HUDEP-2 (cell line): ENCODE measurements at regions not wholly inside any gene's neighbourhood (a gene's known extent, or its start where the extent isn't known, plus 50 kb on each side); places are given as distances from the start of the nearest gene placed in this dataset.
"Not testable (repeated sequence)": the region's sequence is repeated elsewhere in the genome, so short reads cannot be mapped to it uniquely, and the experiment has no call there.

ENCODE experiments used
- DNase-seq, 76 experiments: peaks; one replicate each; lab custom pipeline; 2025; ENCODE audit not compliant: unreplicated experiment in 76 of 76; lab: John Stamatoyannopoulos, UW

GRCh38 chr13:97520061-97520460 is 86.1 kb downstream of the RAP2A start:
- DNase-seq: no peak

DNA sequence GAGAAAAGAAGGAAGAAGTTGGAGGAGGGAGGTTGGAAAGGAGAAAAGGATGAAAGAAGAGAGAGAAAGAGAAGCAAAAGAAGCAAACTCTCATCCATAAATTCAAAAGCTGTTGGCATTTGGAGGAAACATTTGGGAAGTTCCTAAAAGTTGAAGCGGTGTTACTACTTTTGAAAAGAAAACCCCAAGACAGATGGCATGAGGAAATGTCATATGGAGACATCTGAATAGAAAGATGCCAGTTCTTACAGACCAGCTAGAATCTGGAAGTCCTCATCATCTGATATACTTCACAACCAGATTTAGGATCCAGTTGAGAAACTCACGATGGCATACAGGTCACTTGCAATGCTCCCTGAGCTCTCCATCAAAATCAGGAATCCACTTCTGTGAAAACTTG is 86.9 kb downstream of the RAP2A start:
- DNase-seq: no peak

GRCh38 chr13:97521726-97522125 is 87.8 kb downstream of the RAP2A start:
- DNase-seq: no peak

DNA sequence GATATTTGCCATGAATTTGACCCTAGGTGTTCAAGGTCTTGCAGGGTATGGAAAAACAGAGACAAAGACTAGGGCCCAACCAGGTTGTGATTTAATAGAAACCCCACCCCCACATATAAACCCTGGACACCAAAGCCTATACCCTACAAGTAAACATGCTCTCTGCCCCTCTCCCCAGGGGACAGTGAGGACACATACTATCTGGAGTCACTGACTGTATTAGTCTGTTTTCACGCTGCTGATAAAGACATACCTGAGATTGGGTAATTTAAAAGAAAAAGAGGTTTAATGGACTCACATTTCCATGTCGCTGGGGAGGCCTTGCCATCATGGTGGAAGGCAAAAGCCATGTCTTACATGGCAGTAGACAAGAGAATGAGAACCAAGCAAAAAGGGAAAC is 88.3 kb downstream of the RAP2A start:
- DNase-seq: no peak

DNA sequence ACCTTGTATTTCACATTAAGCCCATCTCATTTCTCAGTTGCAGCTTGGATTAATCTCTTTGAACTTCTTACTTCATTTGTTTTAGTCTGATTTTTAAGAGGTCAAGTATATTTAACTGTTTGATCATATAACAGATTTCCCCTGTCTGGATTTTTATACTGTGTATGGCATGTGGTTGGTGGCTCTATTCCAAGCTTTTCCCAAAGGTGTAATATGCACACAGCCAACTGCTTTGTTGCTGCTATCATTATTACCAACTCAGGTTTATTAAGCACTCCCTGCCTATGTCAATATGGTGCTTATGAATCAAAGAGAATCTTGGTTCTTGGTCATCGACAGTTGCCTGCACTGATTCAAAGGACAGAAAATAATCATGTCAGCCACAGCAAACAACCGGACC is 92.6 kb downstream of the RAP2A start:
- DNase-seq: no peak

GRCh38 chr13:97528518-97528917 is 94.5 kb downstream of the RAP2A start:
- no peak for DNase-seq

GRCh38 chr13:97534540-97534939 is 100.6 kb downstream of the RAP2A start:
- no peak for DNase-seq

DNA sequence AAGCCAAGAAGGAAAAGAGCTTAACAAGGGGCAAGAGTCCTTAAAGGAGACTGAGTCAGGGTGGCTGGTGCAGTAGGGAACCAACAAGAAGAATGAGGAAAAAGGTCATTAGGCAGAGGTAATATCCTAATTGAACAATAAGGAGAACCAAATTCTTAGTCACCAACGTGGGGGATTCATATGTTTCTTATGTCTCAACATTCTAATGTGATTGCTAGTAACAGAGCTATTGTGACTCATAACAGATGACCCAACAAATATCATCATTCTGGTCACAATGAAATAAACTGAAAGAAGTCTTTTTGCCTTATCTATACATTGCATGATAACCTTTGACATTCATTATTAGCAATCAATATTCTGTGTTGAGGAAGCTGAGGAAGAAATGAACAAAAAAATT is 101.6 kb downstream of the RAP2A start:
- no peak for DNase-seq

DNA sequence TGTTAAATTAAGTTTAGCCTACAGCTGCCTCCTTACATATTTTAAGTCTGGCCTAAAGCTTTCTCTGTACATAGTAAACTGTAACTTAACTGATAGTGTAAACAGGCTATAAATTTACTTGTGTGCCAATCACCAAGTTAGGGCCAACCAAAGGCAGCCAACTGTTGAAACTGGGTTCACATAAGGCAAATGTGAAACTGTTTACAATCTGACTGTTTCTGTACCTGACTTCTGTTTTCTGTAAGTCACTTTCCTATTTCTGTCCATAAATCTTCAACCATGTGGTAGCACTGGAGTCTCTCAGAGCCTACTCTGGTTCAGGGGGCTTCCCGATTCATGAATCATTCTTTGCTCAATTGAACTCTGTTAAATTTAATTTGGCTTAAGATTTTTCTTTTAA is 103.1 kb downstream of the RAP2A start:
- DNase-seq: no peak

GRCh38 chr13:97538203-97538602 is 104.2 kb downstream of the RAP2A start:
- DNase-seq: no peak

GRCh38 chr13:97539651-97540610 is 106.0 kb downstream of the RAP2A start:
- no peak for DNase-seq

DNA sequence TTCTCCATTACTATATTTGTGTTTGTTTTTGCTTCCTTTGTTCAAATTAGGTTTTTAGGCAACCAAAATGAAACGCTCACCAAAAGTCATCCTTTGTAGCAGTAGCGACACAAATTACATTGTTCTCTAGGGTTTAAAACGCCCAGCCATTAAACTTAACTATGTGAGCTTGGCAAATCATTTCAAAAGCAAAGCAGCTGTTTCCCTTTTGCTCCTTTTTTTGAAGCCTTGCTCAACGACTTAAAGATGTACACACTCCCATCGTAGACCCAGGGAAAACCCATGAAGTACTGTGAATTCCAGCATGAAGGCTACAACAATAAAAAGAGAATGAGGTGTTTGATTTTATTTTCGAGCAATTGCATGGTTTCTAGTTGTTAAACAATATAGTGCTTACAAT is 106.7 kb downstream of the RAP2A start:
- DNase-seq: no peak

DNA sequence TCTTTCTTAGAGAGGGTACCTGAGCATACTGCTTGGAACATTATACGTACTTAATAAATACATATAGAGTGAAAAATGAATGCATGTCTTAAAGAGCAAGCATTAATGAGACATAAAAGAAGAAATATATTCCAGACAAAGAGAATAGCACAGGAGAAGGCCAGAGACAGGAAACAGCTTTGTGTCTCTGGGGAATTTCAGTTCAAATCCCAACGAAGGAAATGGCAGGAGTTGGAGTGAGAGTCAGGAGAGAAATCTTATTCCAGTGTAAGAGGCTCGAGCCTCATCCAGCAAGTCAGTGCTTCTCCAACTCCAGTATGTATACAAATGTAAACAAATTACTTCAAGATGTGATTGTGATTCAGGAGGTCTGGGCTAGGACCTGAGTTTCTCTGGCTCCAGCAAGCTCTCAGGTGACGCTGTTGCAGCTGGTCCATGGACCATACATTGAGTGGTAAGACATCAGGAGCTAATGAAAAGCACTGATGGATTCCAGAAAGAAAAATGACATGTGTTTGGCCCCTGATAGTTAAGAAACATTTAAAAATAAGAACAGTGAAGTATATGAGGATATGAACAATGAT is 108.2 kb downstream of the RAP2A start:
- no peak for DNase-seq

- DNase-seq: no peak
Observed at GRCh38 chr13:97544031-97544765, 110.2 kb downstream of the RAP2A start.

DNA sequence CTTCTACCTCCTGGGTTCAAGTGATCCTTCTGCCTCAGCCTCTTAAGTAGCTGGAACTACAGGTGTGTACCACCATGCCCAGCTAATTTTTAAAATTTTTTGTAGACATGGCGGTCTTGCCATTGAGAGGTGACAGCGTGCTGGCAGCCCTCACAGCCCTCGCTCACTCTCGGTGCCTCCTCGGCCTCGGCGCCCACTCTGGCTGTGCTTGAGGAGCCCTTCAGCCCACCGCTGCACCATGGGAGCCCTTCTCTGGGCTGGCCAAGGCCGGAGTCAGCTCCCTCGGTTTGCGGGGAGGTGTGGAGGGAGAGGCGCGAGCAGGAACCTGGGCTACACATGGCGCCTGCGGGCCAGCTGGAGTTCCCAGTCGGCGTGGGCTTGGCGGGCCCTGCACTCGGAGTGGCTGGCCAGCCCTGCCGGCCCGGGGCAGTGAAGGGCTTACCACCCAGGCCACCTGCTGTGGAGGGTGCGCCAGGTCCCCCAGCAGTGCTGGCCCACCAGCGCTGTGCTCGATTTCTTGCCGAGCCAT is 111.1 kb downstream of the RAP2A start:
- DNase-seq: not testable (repeated sequence)

DNA sequence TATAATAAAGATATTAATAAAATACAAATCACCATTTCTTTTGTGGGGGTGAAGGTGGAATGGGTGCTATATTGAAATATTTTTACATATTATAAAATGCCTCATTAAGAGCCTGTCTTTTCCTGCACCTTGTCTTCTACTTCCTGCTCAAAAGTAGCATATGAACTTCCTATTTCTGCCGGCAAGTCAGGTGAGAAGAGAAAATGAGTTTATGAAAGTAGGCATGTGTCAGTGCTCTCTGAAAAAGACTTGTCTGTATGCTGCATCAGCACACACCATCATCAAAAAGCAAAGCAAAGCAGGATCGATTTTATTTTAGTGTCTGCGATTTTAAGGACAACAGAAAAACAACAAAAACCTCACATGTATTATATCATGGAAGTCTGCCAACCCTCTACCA is 114.2 kb downstream of the RAP2A start:
- no peak for DNase-seq

GRCh38 chr13:97548711-97549110 is 114.7 kb downstream of the RAP2A start:
- no peak for DNase-seq

DNA sequence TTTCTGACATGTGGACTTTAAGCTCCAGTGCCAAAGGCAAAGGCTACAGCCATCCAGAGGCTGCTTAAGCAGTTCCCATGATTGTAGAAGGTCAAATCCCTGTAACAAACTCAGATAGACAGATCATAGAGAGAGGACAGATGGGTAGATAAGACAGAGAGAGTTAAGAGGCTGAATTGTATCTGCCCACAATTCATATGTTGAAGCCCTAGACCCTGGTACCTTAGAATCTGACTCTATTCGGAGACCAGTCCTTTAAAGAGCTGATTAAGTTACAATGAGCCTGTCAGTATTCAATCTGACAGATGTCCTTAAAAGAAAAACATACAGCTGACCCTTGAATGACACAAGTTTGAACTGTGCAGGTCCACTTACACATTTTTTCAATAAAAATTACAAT is 115.2 kb downstream of the RAP2A start:
- DNase-seq: no peak

DNA sequence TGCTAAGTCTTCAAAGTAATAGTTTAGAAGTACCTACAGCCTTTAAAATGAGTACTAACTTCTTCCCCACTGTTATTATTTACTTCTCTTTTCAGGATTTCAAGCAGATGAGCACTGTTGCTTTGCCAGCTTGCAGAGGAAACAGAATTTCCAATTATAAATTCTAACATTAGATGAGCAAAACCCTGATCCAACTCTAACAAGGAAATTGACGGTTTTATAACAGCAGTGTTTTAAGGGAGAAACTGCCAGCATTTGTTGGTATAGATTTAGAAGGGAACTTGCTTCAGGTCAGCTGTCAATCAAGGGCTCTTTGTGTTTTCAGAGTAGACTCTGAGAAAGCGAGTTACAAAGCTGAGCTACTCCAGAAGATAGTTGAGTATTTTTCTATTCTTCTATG is 120.5 kb downstream of the RAP2A start:
- DNase-seq: no peak

DNA sequence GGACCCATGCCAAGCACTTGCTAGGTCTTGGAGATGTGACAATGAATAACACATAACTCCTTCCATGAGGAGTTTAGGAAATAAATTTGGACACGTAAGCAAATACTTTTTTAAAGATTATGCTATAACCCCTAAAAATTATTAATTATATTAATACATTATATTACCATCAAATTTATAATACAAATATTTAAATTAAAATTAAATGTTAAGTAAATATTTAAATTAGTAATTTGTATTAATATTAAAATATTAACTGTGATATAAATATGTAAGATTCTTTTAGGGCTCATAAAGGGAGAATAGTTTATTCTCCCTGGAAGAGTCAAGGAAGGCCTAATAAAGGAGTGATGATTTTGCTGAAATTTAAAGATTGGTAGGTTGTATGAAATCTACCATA is 121.1 kb downstream of the RAP2A start:
- no peak for DNase-seq

DNA sequence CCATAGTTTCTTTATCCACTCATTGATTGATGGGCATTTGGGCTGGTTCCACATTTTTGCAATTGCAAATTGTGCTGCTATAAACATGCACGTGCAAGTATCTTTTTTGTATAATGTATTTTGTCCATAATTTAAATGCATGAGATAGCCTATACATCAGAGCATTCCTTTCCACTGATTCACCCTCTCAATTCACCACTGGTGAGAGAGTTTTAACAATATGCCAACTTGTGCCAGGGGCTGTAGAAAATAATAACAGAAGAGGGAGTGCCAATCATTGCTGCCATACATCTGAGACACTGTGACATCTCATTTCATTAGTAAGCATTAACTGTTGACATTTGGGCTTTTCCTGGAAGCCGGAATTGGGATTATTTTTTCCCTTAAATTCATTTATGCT is 125.1 kb downstream of the RAP2A start:
- DNase-seq: no peak
